GM12864 (cell line): ENCODE measurements at regions not wholly inside any gene's neighbourhood (a gene's known extent, or its start where the extent isn't known, plus 50 kb on each side); places are given as distances from the start of the nearest gene placed in this dataset.

Experiments used
- DNase-seq: peaks from one replicate; pipeline ENCODE4 v3.0.0-alpha.2; 2011; ENCODE audit warnings: low read depth
- H3K4me3 ChIP-seq: 2 replicates; pipeline ENCODE4 v1.5.1; 2011; ENCODE audit warnings: mild to moderate bottlenecking, low read depth, low read length, control low read depth
- CTCF ChIP-seq: IDR thresholded peaks from 2 replicates; pipeline ENCODE4 v1.5.1; 2011; ENCODE audit warnings: low read depth, mild to moderate bottlenecking, moderate library complexity, low read length, control low read depth, inconsistent platforms; ENCODE audit errors: missing control alignments

- DNase-seq: no peak
- no peak for TF ChIP-seq CTCF
- H3K4me3 ChIP-seq: no peak overlapping the region
Measured at GRCh38 chr3:168427156-168427555, 331.4 kb upstream of the GOLIM4 start.

GRCh38 chr3:168425936-168426595 is 330.3 kb upstream of the GOLIM4 start:
- H3K4me3 ChIP-seq: no peak overlapping the region
- TF ChIP-seq CTCF: no peak
- no peak for DNase-seq

- DNase-seq: no peak
- H3K4me3 ChIP-seq: no peak overlapping the region
- no peak for TF ChIP-seq CTCF
Measured at GRCh38 chr3:168424059-168424734, 328.5 kb upstream of the GOLIM4 start.

GRCh38 chr3:168422843-168423242 is 327.1 kb upstream of the GOLIM4 start:
- no peak for DNase-seq
- TF ChIP-seq CTCF: no peak
- H3K4me3 ChIP-seq: no peak overlapping the region

GRCh38 chr3:168419091-168419490 is 323.4 kb upstream of the GOLIM4 start:
- DNase-seq: no peak
- no peak for TF ChIP-seq CTCF
- H3K4me3 ChIP-seq: no peak overlapping the region

- no peak for DNase-seq
- H3K4me3 ChIP-seq: no peak overlapping the region
- TF ChIP-seq CTCF: no peak
Measured at GRCh38 chr3:168417016-168417415, 321.3 kb upstream of the GOLIM4 start.

GRCh38 chr3:168416446-168416845 is 320.7 kb upstream of the GOLIM4 start:
- no peak for DNase-seq
- no peak for TF ChIP-seq CTCF

More at GRCh38 chr3:168416446-168416845, 320.7 kb upstream of the GOLIM4 start:
- no peak overlapping the region for H3K4me3 ChIP-seq
